ENCODE measurements at regions not wholly inside any gene's neighbourhood (a gene's known extent, or its start where the extent isn't known, plus 50 kb on each side); places are given as distances from the start of the nearest gene placed in this dataset.

DNA sequence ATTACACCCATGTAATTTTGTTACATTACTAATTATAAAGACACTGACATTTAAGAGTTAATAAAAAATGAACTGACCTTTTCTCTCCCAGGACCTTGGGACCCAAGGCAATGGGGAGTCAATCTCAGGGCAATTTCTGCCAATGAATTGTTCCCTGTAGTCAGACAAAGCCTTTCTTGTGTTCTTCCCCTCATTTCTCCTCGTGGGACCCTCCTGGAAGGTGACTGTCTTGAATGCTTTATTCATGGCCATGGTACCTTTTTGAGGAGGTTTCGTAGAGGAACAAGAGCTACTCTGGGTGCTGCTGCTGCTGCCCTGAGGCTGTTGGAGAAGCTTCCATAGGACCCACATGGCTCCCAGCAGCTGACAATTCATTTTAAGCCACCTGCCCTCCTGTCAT, 190.3 kb downstream of the SNX18 start:
- no peaks in the 10 kb centered on the region for H3K27me3 ChIP-seq (ENCODE audit: control insufficient read depth, insufficient read depth, low read length)
- H3K9ac ChIP-seq (ENCODE audit: low read depth, low read length): no peak overlapping the region
- H3K36me3 ChIP-seq (ENCODE audit: control insufficient read depth, insufficient read depth, low read length): no peaks in the 10 kb centered on the region
- no peak overlapping the region for H3K27ac ChIP-seq (ENCODE audit: low read depth, low read length)
- no peaks in the 10 kb centered on the region for H3K9me3 ChIP-seq (ENCODE audit: control insufficient read depth, insufficient read depth, low read length)
- no peak overlapping the region for H3K4me3 ChIP-seq (ENCODE audit: low read depth, low read length)
- peaks cover 10% of the 10 kb centered on the region for H3K4me1 ChIP-seq (ENCODE audit: control insufficient read depth, insufficient read depth, low read length)

GRCh38 chr5:54705994-54706653, 188.6 kb downstream of the SNX18 start:
- Histone ChIP-seq H3K9ac (ENCODE audit: low read depth, low read length) (no peak overlapping the region), H3K27me3 (ENCODE audit: control insufficient read depth, insufficient read depth, low read length) (no peaks in the 10 kb centered on the region), H3K9me3 (ENCODE audit: control insufficient read depth, insufficient read depth, low read length) (no peaks in the 10 kb centered on the region), H3K4me1 (ENCODE audit: control insufficient read depth, insufficient read depth, low read length) (peaks cover 10% of the 10 kb centered on the region), H3K27ac (ENCODE audit: low read depth, low read length) (no peak overlapping the region), H3K36me3 (ENCODE audit: control insufficient read depth, insufficient read depth, low read length) (no peaks in the 10 kb centered on the region), H3K4me3 (ENCODE audit: low read depth, low read length) (no peak overlapping the region)

DNA sequence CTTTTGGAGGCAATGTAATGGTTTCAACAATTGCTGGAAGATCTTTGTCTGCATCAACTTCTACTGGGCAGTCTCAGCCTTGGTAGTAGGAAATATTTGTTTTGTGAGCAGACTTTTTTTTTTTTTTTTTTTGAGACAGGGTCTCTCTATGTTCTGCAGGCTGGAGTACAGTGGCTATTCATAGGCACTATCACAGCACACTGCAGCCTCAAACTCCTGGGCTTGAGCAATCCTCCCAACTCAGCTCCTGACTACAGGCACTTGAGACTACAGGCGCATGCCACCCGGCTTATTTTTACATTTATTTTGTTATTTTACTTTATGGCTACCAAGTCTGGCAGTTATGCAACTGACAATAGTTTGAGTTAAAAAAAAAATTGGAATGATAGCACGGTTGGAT, 187.3 kb downstream of the SNX18 start:
- Histone ChIP-seq H3K27ac (ENCODE audit: low read depth, low read length) (no peak overlapping the region), H3K9ac (ENCODE audit: low read depth, low read length) (no peak overlapping the region), H3K27me3 (ENCODE audit: control insufficient read depth, insufficient read depth, low read length) (no peaks in the 10 kb centered on the region), H3K36me3 (ENCODE audit: control insufficient read depth, insufficient read depth, low read length) (no peaks in the 10 kb centered on the region), H3K4me1 (ENCODE audit: control insufficient read depth, insufficient read depth, low read length) (peaks cover 10% of the 10 kb centered on the region), H3K4me3 (ENCODE audit: low read depth, low read length) (no peak overlapping the region), H3K9me3 (ENCODE audit: control insufficient read depth, insufficient read depth, low read length) (no peaks in the 10 kb centered on the region)

GRCh38 chr5:54704333-54704732, 186.8 kb downstream of the SNX18 start:
- Histone ChIP-seq H3K9ac (ENCODE audit: low read depth, low read length) (no peak overlapping the region), H3K27me3 (ENCODE audit: control insufficient read depth, insufficient read depth, low read length) (no peaks in the 10 kb centered on the region), H3K9me3 (ENCODE audit: control insufficient read depth, insufficient read depth, low read length) (no peaks in the 10 kb centered on the region), H3K4me1 (ENCODE audit: control insufficient read depth, insufficient read depth, low read length) (peaks cover 10% of the 10 kb centered on the region), H3K27ac (ENCODE audit: low read depth, low read length) (no peak overlapping the region), H3K36me3 (ENCODE audit: control insufficient read depth, insufficient read depth, low read length) (no peaks in the 10 kb centered on the region), H3K4me3 (ENCODE audit: low read depth, low read length) (no peak overlapping the region)

DNA sequence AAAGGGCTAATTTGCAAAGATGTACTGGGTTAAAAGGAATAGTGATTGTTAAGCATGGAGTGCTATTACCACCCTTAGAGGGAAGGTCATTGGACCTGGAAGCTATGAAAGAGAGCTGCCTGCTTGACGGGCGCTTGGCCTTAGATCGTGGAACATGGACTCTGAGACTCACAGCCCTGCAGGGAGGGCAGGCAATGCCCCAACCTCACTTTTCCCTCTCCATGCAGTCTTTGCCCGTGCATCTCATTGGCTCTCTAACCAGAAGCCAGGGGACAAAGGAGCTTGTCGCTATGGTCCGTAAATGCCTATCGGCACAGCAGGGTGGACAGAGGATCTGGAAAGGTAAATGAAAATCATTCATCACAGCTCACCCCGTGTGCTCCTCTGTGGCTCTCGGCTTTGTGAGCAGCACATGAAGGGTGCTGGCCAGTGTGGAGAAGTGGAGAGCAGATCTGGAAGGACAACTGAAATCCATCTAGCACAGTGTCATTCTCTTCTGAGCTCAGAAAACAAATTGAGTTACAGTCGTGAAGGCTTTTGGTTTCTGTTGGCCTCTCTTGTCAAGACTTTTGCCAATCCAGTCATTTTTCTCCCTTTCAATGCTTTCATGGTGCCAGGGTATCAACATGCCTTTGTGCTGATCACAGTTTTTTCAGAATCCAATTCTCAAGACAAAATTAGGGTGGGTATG, 186.2 kb downstream of the SNX18 start:
- no peaks in the 10 kb centered on the region for H3K9me3 ChIP-seq (ENCODE audit: control insufficient read depth, insufficient read depth, low read length)
- no peak overlapping the region for H3K4me3 ChIP-seq (ENCODE audit: low read depth, low read length)
- H3K36me3 ChIP-seq (ENCODE audit: control insufficient read depth, insufficient read depth, low read length): no peaks in the 10 kb centered on the region
- H3K9ac ChIP-seq (ENCODE audit: low read depth, low read length): no peak overlapping the region
- peak overlapping the region; percentile 23 for H3K27ac ChIP-seq (ENCODE audit: low read depth, low read length)
- H3K4me1 ChIP-seq (ENCODE audit: control insufficient read depth, insufficient read depth, low read length): peaks cover 10% of the 10 kb centered on the region
- H3K27me3 ChIP-seq (ENCODE audit: control insufficient read depth, insufficient read depth, low read length): no peaks in the 10 kb centered on the region

DNA sequence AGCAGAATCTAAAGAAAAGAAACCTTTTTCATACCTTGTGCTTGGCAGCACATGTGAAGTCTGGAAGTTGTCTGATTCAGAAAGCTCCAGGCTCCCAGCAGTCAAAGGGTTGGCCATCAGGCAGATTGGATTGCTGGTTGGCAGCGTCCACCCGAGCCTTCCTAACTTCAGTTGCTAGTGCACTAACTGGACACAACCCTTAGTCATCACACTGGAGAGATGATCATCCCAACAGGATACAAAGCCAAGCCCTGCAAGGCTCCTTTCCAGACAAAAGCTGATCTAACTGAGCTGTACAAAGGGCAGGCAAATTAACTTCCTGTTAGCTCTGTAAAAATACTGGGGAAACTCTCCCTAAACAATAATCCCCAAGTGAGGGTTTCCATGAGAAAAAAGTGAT, 185.6 kb downstream of the SNX18 start:
- Histone ChIP-seq H3K27ac (ENCODE audit: low read depth, low read length) (no peak overlapping the region), H3K4me3 (ENCODE audit: low read depth, low read length) (no peak overlapping the region), H3K27me3 (ENCODE audit: control insufficient read depth, insufficient read depth, low read length) (no peaks in the 10 kb centered on the region), H3K4me1 (ENCODE audit: control insufficient read depth, insufficient read depth, low read length) (peaks cover 10% of the 10 kb centered on the region), H3K9me3 (ENCODE audit: control insufficient read depth, insufficient read depth, low read length) (no peaks in the 10 kb centered on the region), H3K9ac (ENCODE audit: low read depth, low read length) (no peak overlapping the region), H3K36me3 (ENCODE audit: control insufficient read depth, insufficient read depth, low read length) (no peaks in the 10 kb centered on the region)

DNA sequence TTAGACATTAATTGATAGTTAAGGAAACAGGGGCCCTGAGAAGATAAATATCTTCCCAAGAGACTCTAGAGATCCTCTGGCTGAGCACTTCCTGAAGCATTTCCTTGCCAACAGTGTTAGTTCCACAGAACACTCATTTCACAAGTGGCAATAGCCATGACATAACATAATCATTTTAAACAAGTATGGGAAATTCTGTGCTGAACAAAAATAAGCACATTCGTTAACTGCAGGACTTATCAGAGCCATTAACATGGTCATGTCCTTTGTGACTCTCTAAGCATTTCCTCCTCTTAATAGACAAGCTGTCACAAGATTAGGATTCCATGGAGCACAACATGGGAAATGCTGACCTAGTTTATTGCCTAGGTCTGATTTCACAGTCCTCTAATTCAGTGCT, 184.9 kb downstream of the SNX18 start:
- peaks cover 10% of the 10 kb centered on the region for H3K4me1 ChIP-seq (ENCODE audit: control insufficient read depth, insufficient read depth, low read length)
- H3K4me3 ChIP-seq (ENCODE audit: low read depth, low read length): no peak overlapping the region
- H3K27me3 ChIP-seq (ENCODE audit: control insufficient read depth, insufficient read depth, low read length): no peaks in the 10 kb centered on the region
- H3K9me3 ChIP-seq (ENCODE audit: control insufficient read depth, insufficient read depth, low read length): no peaks in the 10 kb centered on the region
- H3K9ac ChIP-seq (ENCODE audit: low read depth, low read length): no peak overlapping the region
- no peaks in the 10 kb centered on the region for H3K36me3 ChIP-seq (ENCODE audit: control insufficient read depth, insufficient read depth, low read length)
- H3K27ac ChIP-seq (ENCODE audit: low read depth, low read length): no peak overlapping the region

DNA sequence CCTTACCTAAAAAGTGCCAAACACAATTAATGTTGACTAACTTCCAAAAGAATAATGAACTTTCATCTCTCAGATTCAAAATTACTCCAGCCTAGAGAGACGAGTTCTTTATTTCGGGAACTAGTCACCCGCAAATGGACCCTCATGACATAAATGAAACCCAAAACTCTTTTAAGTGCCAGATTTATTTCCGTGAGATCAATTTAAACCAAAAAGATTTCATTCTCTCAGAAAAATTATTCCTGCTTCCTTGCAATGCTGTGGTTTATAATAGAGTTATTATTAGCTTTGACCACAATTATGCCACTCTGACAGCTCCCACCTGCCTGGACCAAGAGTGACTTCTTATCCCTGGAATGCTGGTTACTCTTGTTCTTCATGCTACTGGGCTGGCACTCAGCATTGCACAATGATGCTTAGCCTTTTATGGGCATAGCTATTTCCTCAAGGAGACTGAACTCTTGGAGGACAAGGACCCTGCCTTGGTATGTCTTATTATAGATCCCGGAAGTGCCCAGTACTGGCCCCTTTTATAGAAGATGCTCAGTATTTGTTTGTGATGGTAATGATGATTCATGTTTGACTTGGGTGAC, 183.5 kb downstream of the SNX18 start:
- no peak overlapping the region for H3K27ac ChIP-seq (ENCODE audit: low read depth, low read length)
- H3K4me1 ChIP-seq (ENCODE audit: control insufficient read depth, insufficient read depth, low read length): peaks cover 10% of the 10 kb centered on the region
- H3K27me3 ChIP-seq (ENCODE audit: control insufficient read depth, insufficient read depth, low read length): no peaks in the 10 kb centered on the region
- H3K9me3 ChIP-seq (ENCODE audit: control insufficient read depth, insufficient read depth, low read length): no peaks in the 10 kb centered on the region
- no peak overlapping the region for H3K9ac ChIP-seq (ENCODE audit: low read depth, low read length)
- H3K36me3 ChIP-seq (ENCODE audit: control insufficient read depth, insufficient read depth, low read length): no peaks in the 10 kb centered on the region
- H3K4me3 ChIP-seq (ENCODE audit: low read depth, low read length): no peak overlapping the region

GRCh38 chr5:54696931-54697330, 179.4 kb downstream of the SNX18 start:
- Histone ChIP-seq H3K4me1 (ENCODE audit: control insufficient read depth, insufficient read depth, low read length) (no peaks in the 10 kb centered on the region), H3K27ac (ENCODE audit: low read depth, low read length) (no peak overlapping the region), H3K9ac (ENCODE audit: low read depth, low read length) (no peak overlapping the region), H3K36me3 (ENCODE audit: control insufficient read depth, insufficient read depth, low read length) (no peaks in the 10 kb centered on the region), H3K9me3 (ENCODE audit: control insufficient read depth, insufficient read depth, low read length) (no peaks in the 10 kb centered on the region), H3K27me3 (ENCODE audit: control insufficient read depth, insufficient read depth, low read length) (no peaks in the 10 kb centered on the region), H3K4me3 (ENCODE audit: low read depth, low read length) (no peak overlapping the region)

DNA sequence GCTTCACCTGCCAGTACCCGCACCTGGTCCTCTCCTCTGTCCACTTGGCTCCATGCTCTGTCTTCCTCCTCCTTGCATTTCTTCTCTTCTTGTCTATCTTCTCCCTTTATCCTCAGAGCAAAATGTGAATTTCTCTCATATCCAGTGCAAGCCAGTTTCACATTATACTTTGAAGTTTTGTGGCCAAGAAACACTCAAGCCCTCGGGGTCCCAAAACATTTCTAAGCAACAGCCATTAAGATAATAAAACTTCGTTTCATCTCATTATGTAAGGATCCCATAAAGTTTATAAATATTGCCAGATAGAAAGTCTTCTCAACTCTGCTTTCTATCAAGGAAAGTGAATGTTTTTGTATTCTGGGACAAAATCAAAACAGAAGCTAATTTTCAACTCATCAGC, 178.8 kb downstream of the SNX18 start:
- no peak overlapping the region for H3K4me3 ChIP-seq (ENCODE audit: low read depth, low read length)
- no peaks in the 10 kb centered on the region for H3K36me3 ChIP-seq (ENCODE audit: control insufficient read depth, insufficient read depth, low read length)
- H3K27me3 ChIP-seq (ENCODE audit: control insufficient read depth, insufficient read depth, low read length): no peaks in the 10 kb centered on the region
- H3K9me3 ChIP-seq (ENCODE audit: control insufficient read depth, insufficient read depth, low read length): no peaks in the 10 kb centered on the region
- no peak overlapping the region for H3K9ac ChIP-seq (ENCODE audit: low read depth, low read length)
- no peak overlapping the region for H3K27ac ChIP-seq (ENCODE audit: low read depth, low read length)
- no peaks in the 10 kb centered on the region for H3K4me1 ChIP-seq (ENCODE audit: control insufficient read depth, insufficient read depth, low read length)

DNA sequence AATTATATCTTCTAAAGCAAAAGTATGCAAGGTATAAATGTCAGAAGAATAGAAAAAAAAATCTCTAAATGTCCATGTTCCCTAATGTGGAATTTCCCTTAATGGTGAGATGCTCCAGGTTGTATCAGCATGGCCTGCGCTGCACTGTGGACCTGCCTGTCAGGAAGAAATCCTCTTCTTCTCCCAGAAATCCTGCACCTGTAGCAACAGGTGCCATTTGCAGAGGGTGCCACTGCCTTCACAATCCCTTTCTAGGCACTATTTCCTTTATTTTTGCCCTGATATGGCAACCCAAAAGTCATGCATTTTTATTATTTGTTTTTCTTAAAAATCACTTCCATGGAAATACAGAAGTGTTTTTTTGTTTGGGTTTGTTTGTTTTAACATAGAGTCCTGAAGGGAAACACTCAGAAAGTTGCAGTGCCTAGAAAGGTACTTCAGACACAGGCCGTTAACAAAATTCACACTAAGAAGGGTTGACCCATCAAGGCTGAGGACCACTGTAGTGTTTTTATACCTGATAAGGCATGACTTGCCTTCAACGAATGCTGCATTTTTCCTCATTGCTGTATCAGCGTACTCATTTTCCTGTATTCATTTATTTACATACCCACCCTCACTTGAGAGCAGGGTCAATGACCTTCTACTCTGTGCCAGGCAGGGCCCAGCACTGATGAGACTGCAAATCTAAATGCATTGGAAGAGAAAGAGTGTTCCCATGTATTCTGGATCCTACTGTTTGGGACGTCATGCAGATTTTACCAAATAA, 177.8 kb downstream of the SNX18 start:
- Histone ChIP-seq H3K27ac (ENCODE audit: low read depth, low read length) (no peak overlapping the region), H3K4me1 (ENCODE audit: control insufficient read depth, insufficient read depth, low read length) (no peaks in the 10 kb centered on the region), H3K9ac (ENCODE audit: low read depth, low read length) (no peak overlapping the region), H3K27me3 (ENCODE audit: control insufficient read depth, insufficient read depth, low read length) (no peaks in the 10 kb centered on the region), H3K36me3 (ENCODE audit: control insufficient read depth, insufficient read depth, low read length) (no peaks in the 10 kb centered on the region), H3K4me3 (ENCODE audit: low read depth, low read length) (no peak overlapping the region), H3K9me3 (ENCODE audit: control insufficient read depth, insufficient read depth, low read length) (no peaks in the 10 kb centered on the region)

All from HUES48 (cell line).